Activated CD8-positive, alpha-beta T cell treated with anti-CD3 and anti-CD28 coated beads for 36 hours (primary cell): ENCODE measurements at regions not wholly inside any gene's neighbourhood (a gene's known extent, or its start where the extent isn't known, plus 50 kb on each side); places are given as distances from the start of the nearest gene placed in this dataset.
"Not testable (repeated sequence)": the region's sequence is repeated elsewhere in the genome, so short reads cannot be mapped to it uniquely, and the experiment has no call there.

ENCODE experiments used
- ATAC-seq: fragments of 200-7000 bp; cut with Tn5 transposase; one replicate; pipeline ENCODE4 v1.10.0; 2021; ENCODE audit warnings: mild to moderate bottlenecking, moderate library complexity
- CTCF ChIA-PET: fragments of 350-600 bp; sonication (Branson Sonifier 250); formaldehyde crosslinking; loops from one replicate; lab custom pipeline; 2021; ENCODE audit warnings: antibody characterized with exemption; lab: Charles Lee
- POLR2A ChIA-PET: fragments of 350-600 bp; sonication (Branson Sonifier 250); formaldehyde crosslinking; loops from one replicate; lab custom pipeline; 2021; ENCODE audit warnings: antibody characterized with exemption; lab: Charles Lee
- DNase-seq: peaks from one replicate; pipeline ENCODE4 v3.0.0-alpha.2; 2020
- H3K27ac Mint-ChIP-seq: one replicate; pipeline ENCODE4 v1.8.0; 2021; ENCODE audit warnings: mild to moderate bottlenecking, mixed read lengths
- H3K27me3 Mint-ChIP-seq: one replicate; pipeline ENCODE4 v1.8.0; 2021; ENCODE audit warnings: mixed read lengths
- H3K36me3 Mint-ChIP-seq: one replicate; pipeline ENCODE4 v1.8.0; 2021; ENCODE audit warnings: low read depth, mixed read lengths
- H3K4me1 Mint-ChIP-seq: one replicate; pipeline ENCODE4 v1.8.0; 2021; ENCODE audit warnings: low read depth, mixed read lengths
- H3K4me3 Mint-ChIP-seq: one replicate; pipeline ENCODE4 v1.8.0; 2021; ENCODE audit warnings: mild to moderate bottlenecking, moderate library complexity, mixed read lengths
- H3K9me3 Mint-ChIP-seq: one replicate; pipeline ENCODE4 v1.8.0; 2021; ENCODE audit warnings: mixed read lengths
- CTCF ChIP-seq: fragments of 200-600 bp; IDR thresholded peaks from one replicate; pipeline ENCODE4 v1.8.0; 2022; ENCODE audit warnings: antibody characterized with exemption, mild to moderate bottlenecking
- intact Hi-C: fragments of 100-400 bp; cut with micrococcal nuclease; formaldehyde crosslinking; loops from one replicate; pipeline ENCODE4 v1.10.0; 2022

GRCh38 chrX:94936722-94937121 lies 1262.7 kb downstream of the FAM133A start:
- Mint-ChIP-seq H3K9me3 (peaks cover 3% of the 10 kb centered on the region), H3K4me1 (no peaks in the 10 kb centered on the region), H3K27me3 (no peaks in the 10 kb centered on the region), H3K27ac (no peak overlapping the region), H3K4me3 (no peak overlapping the region), H3K36me3 (no peaks in the 10 kb centered on the region)
- POLR2A ChIA-PET: no interaction called here
- CTCF ChIA-PET: no interaction called here
- ATAC-seq (no peak), DNase-seq (no peak)
- no peak for TF ChIP-seq CTCF
- intact Hi-C loops: no loop called here

GRCh38 chrX:94937491-94937890 lies 1263.5 kb downstream of the FAM133A start:
- intact Hi-C loops: no loop called here
- H3K4me3 Mint-ChIP-seq: no peak overlapping the region
- CTCF ChIA-PET: no interaction called here
- H3K27ac Mint-ChIP-seq: no peak overlapping the region
- POLR2A ChIA-PET: no interaction called here
- peaks cover 3% of the 10 kb centered on the region for H3K9me3 Mint-ChIP-seq
- DNase-seq (no peak), ATAC-seq (no peak)
- TF ChIP-seq CTCF: no peak
- H3K4me1 Mint-ChIP-seq: no peaks in the 10 kb centered on the region
- H3K36me3 Mint-ChIP-seq: no peaks in the 10 kb centered on the region
- no peaks in the 10 kb centered on the region for H3K27me3 Mint-ChIP-seq

DNA sequence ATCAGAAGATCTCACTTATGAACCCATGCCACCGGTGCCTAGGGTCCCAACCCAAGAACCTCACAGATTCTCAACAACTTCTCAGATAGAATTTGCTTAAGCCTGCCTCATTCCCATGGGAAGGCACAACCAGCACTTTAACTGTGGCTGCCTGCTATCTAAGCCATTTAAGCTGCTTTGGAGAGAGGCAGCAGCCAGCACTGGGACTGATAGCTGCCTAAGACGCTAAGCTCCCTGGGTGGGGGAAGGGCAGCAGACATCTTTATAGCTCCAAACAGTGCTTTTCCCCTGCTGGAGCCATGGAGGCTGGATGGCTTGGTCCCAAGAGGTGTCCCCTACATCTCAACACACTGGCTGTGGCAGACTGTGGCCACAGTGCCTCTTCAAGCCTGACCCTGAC lies 1268.6 kb downstream of the FAM133A start:
- Mint-ChIP-seq H3K4me3 (no peak overlapping the region), H3K9me3 (peaks cover 3% of the 10 kb centered on the region), H3K4me1 (no peaks in the 10 kb centered on the region), H3K27ac (no peak overlapping the region), H3K27me3 (no peaks in the 10 kb centered on the region), H3K36me3 (no peaks in the 10 kb centered on the region)
- ChIA-PET CTCF (no interaction called here), POLR2A (no interaction called here)
- ATAC-seq: no peak
- intact Hi-C loops: no loop called here
- DNase-seq: no peak
- TF ChIP-seq CTCF: no peak

GRCh38 chrX:94946137-94946536 lies 1272.1 kb downstream of the FAM133A start:
- DNase-seq, H3K27ac Mint-ChIP-seq, H3K27me3 Mint-ChIP-seq, H3K4me1 Mint-ChIP-seq, POLR2A ChIA-PET, ATAC-seq, CTCF ChIA-PET, intact Hi-C loops, H3K4me3 Mint-ChIP-seq, H3K36me3 Mint-ChIP-seq, H3K9me3 Mint-ChIP-seq: not testable (repeated sequence)

DNA sequence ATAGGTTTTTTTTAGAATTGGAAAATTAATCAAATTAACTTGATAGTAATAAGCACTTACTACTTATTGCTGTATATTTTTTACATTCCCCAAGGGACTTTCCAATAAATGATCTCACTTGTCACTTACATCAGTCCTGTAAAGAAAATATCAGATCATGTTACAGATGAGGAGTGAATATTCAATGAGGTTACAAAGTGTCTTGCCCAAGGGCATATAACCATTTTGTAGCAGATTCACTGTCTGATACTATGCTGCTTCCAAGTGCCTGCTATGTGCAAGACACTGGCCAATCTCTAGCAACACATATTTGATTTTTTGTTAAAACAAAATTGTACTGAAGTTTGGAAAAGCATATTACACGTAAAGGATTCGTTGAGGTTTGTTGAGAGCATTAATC lies 1287.7 kb downstream of the FAM133A start:
- no peak overlapping the region for H3K4me3 Mint-ChIP-seq
- H3K27ac Mint-ChIP-seq: no peak overlapping the region
- ChIA-PET CTCF (no interaction called here), POLR2A (no interaction called here)
- no peak for ATAC-seq
- intact Hi-C loops: no loop called here
- H3K4me1 Mint-ChIP-seq: no peaks in the 10 kb centered on the region
- no peak for TF ChIP-seq CTCF
- H3K27me3 Mint-ChIP-seq: no peaks in the 10 kb centered on the region
- DNase-seq: no peak
- H3K36me3 Mint-ChIP-seq: no peaks in the 10 kb centered on the region
- no peaks in the 10 kb centered on the region for H3K9me3 Mint-ChIP-seq

DNA sequence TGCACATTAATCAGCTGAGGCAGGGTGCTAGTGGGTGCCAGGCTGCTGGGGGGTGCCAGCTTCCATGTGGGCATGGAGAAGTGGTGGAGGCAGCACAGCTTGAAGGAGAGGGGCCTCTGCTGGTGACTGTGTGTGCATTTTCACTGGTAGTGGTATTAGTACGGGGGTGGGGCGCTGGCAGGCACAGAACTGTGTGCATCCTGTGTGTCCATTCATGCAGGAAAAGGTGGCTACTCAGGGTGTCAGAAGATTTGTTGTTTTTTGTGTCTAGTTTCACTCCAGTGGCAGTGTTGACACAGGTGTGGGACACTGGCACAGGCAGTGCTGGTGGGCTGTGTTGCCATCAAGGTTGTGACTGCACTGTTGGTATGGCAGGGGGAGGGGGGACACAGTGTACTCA lies 1303.6 kb downstream of the FAM133A start:
- no peak for ATAC-seq
- no peaks in the 10 kb centered on the region for H3K4me1 Mint-ChIP-seq
- H3K9me3 Mint-ChIP-seq: peaks cover 2% of the 10 kb centered on the region
- DNase-seq: no peak
- ChIA-PET POLR2A (no interaction called here), CTCF (no interaction called here)
- no peaks in the 10 kb centered on the region for H3K36me3 Mint-ChIP-seq
- no peak for TF ChIP-seq CTCF
- no peaks in the 10 kb centered on the region for H3K27me3 Mint-ChIP-seq
- no peak overlapping the region for H3K27ac Mint-ChIP-seq
- intact Hi-C loops: no loop called here
- no peak overlapping the region for H3K4me3 Mint-ChIP-seq
